Endodermal cell (in vitro differentiated cells): ENCODE measurements at regions not wholly inside any gene's neighbourhood (a gene's known extent, or its start where the extent isn't known, plus 50 kb on each side); places are given as distances from the start of the nearest gene placed in this dataset.

Experiments used
- DNase-seq: peaks from one replicate; pipeline ENCODE4 v3.0.0-alpha.2; 2017
- H3K27ac ChIP-seq: 2 replicates; pipeline ENCODE4 v1.5.1; 2013; ENCODE audit warnings: mild to moderate bottlenecking, low read depth, low read length, moderate library complexity
- H3K27me3 ChIP-seq: 2 replicates; pipeline ENCODE4 v1.6.1; 2013; ENCODE audit warnings: mild to moderate bottlenecking, low read length, moderate library complexity; ENCODE audit not compliant: insufficient read depth, control insufficient read depth, poor library complexity, severe bottlenecking
- H3K36me3 ChIP-seq: 2 replicates; pipeline ENCODE4 v1.7.0; 2013; ENCODE audit warnings: mild to moderate bottlenecking, low read length, moderate library complexity; ENCODE audit not compliant: control insufficient read depth, insufficient read depth
- H3K4me1 ChIP-seq: one replicate; pipeline ENCODE4 v1.7.0; 2013; ENCODE audit warnings: low read length; ENCODE audit not compliant: control insufficient read depth, insufficient read depth
- H3K4me3 ChIP-seq: 2 replicates; pipeline ENCODE4 v1.5.1; 2013; ENCODE audit warnings: mild to moderate bottlenecking, low read length, moderate library complexity
- H3K9ac ChIP-seq: 2 replicates; pipeline ENCODE4 v1.6.1; 2013; ENCODE audit warnings: mild to moderate bottlenecking, low read length, moderate library complexity; ENCODE audit not compliant: poor library complexity, severe bottlenecking; ENCODE audit errors: extremely low read depth
- H3K9me3 ChIP-seq: 2 replicates; pipeline ENCODE4 v1.6.1; 2013; ENCODE audit warnings: mild to moderate bottlenecking, low read length, moderate library complexity; ENCODE audit not compliant: control insufficient read depth
- H3K27ac Mint-ChIP-seq: 2 replicates; pipeline ENCODE4 v1.8.0; 2020; ENCODE audit warnings: mixed read lengths
- H3K27me3 Mint-ChIP-seq: 2 replicates; pipeline ENCODE4 v1.8.0; 2021; ENCODE audit warnings: mild to moderate bottlenecking, mixed read lengths; ENCODE audit not compliant: insufficient read depth
- H3K36me3 Mint-ChIP-seq: 2 replicates; pipeline ENCODE4 v1.8.0; 2020; ENCODE audit warnings: low read depth, mixed read lengths
- H3K4me1 Mint-ChIP-seq: 2 replicates; pipeline ENCODE4 v1.8.0; 2020; ENCODE audit warnings: mixed read lengths
- H3K4me3 Mint-ChIP-seq: 2 replicates; pipeline ENCODE4 v1.8.0; 2020; ENCODE audit warnings: mild to moderate bottlenecking, moderate library complexity, mixed read lengths
- H3K9me3 Mint-ChIP-seq: 2 replicates; pipeline ENCODE4 v1.8.0; 2020; ENCODE audit warnings: mild to moderate bottlenecking, mixed read lengths
- WGBS, 2 experiments: methylation state at CpG; one replicate each; pipeline versions ENCODE4 v1.1.5 to v1.1.7; 2013; ENCODE audit warnings: missing lambda C conversion rate in 2 of 2, mixed read lengths in 1 of 2; ENCODE audit not compliant: insufficient coverage in 1 of 2, insufficient read length in 1 of 2; 5-methylcytosine and 5-hydroxymethylcytosine counted together
- TF ChIP-seq, protein P1 (sequence below): fragments of 200-600 bp; sonication (generic); conservative IDR thresholded peaks from 2 replicates; pipeline ENCODE4 v1.5.0; 2021; ENCODE audit warnings: antibody characterized with exemption, mild to moderate bottlenecking

- WGBS, 2 experiments: 88 to 94% methylated on average over 5 to 6 of the region's 8 CpGs
- Mint-ChIP-seq H3K27ac (no peak overlapping the region), H3K36me3 (no peaks in the 10 kb centered on the region), H3K27me3 (no peaks in the 10 kb centered on the region), H3K9me3 (no peaks in the 10 kb centered on the region), H3K4me3 (no peak overlapping the region), H3K4me1 (no peaks in the 10 kb centered on the region)
- no peaks in the 10 kb centered on the region for H3K27me3 ChIP-seq
- H3K27ac ChIP-seq: peak overlapping the region; percentile 81
- no peaks in the 10 kb centered on the region for H3K36me3 ChIP-seq
- DNase-seq: no peak
- no peaks in the 10 kb centered on the region for H3K4me1 ChIP-seq
- no peak overlapping the region for H3K9ac ChIP-seq
- H3K9me3 ChIP-seq: no peaks in the 10 kb centered on the region
- no peak overlapping the region for H3K4me3 ChIP-seq
- TF ChIP-seq, protein P1, sequence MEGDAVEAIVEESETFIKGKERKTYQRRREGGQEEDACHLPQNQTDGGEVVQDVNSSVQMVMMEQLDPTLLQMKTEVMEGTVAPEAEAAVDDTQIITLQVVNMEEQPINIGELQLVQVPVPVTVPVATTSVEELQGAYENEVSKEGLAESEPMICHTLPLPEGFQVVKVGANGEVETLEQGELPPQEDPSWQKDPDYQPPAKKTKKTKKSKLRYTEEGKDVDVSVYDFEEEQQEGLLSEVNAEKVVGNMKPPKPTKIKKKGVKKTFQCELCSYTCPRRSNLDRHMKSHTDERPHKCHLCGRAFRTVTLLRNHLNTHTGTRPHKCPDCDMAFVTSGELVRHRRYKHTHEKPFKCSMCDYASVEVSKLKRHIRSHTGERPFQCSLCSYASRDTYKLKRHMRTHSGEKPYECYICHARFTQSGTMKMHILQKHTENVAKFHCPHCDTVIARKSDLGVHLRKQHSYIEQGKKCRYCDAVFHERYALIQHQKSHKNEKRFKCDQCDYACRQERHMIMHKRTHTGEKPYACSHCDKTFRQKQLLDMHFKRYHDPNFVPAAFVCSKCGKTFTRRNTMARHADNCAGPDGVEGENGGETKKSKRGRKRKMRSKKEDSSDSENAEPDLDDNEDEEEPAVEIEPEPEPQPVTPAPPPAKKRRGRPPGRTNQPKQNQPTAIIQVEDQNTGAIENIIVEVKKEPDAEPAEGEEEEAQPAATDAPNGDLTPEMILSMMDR: no peak
Measured at GRCh38 chr10:128867210-128867609, 599.8 kb upstream of the MGMT start.

DNA sequence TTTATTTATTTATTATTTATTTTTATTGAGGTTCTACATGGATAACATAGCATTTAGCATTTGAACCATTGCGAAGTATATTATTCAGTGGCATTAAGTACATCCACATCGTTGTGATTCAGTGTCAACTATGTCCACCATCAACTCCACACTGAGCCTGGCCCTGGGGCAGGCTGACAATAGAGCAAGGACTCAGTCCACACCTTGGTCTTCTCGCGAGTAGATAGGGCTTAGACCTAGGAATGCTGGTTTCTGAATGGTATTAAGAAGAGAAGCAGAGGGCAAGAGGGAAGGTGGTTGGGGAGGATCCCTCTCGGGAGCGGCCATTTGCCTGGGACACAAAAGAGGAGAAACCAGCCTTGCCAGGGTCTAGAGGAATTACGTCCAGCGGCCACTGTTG is 599.2 kb upstream of the MGMT start:
- Histone ChIP-seq H3K4me1 (no peaks in the 10 kb centered on the region), H3K36me3 (no peaks in the 10 kb centered on the region), H3K4me3 (no peak overlapping the region), H3K9me3 (no peaks in the 10 kb centered on the region), H3K9ac (no peak overlapping the region), H3K27ac (no peak overlapping the region), H3K27me3 (no peaks in the 10 kb centered on the region)
- TF ChIP-seq, protein P1: no peak
- DNase-seq: no peak
- Mint-ChIP-seq H3K4me3 (no peak overlapping the region), H3K36me3 (no peaks in the 10 kb centered on the region), H3K4me1 (no peaks in the 10 kb centered on the region), H3K27me3 (no peaks in the 10 kb centered on the region), H3K9me3 (no peaks in the 10 kb centered on the region), H3K27ac (no peak overlapping the region)
- 92 to 98% methylated on average over 6 to 8 of the region's 8 CpGs for WGBS, 2 experiments

- no peaks in the 10 kb centered on the region for H3K4me1 ChIP-seq
- 92 to 96% methylated on average over 3 of the region's 3 CpGs for WGBS, 2 experiments
Measured at GRCh38 chr10:128868481-128868880, 598.6 kb upstream of the MGMT start.

More at GRCh38 chr10:128868481-128868880, 598.6 kb upstream of the MGMT start:
- Histone ChIP-seq H3K9me3 (no peaks in the 10 kb centered on the region), H3K27me3 (no peaks in the 10 kb centered on the region), H3K4me3 (no peak overlapping the region), H3K9ac (no peak overlapping the region), H3K27ac (no peak overlapping the region), H3K36me3 (no peaks in the 10 kb centered on the region)
- no peak overlapping the region for H3K4me3 Mint-ChIP-seq
- H3K9me3 Mint-ChIP-seq: no peaks in the 10 kb centered on the region
- no peaks in the 10 kb centered on the region for H3K36me3 Mint-ChIP-seq
- peaks cover under 1% of the 10 kb centered on the region for H3K4me1 Mint-ChIP-seq
- H3K27me3 Mint-ChIP-seq: no peaks in the 10 kb centered on the region
- TF ChIP-seq, protein P1: no peak
- H3K27ac Mint-ChIP-seq: no peak overlapping the region
- no peak for DNase-seq
